A549 (cell line): ENCODE measurements at regions not wholly inside any gene's neighbourhood (a gene's known extent, or its start where the extent isn't known, plus 50 kb on each side); places are given as distances from the start of the nearest gene placed in this dataset.

Experiments
- ATAC-seq, 2 experiments: fragments of 200-7000 bp in 1 of 2; fragments of >200 bp in 1 of 2; cut with Nextera tagmentation in 1 of 2; cut with Tn5 transposase in 1 of 2; 3 replicates each; pipeline versions ENCODE4 v1.8.0 to v1.9.1; 2018 to 2020; ENCODE audit warnings: mild to moderate bottlenecking in 1 of 2, moderate library complexity in 1 of 2
- CTCF ChIA-PET: fragments of 300-600 bp; sonication (Branson Sonifier 250); formaldehyde crosslinking; extraction: SDS; loops from one replicate; lab custom pipeline; 2021; ENCODE audit warnings: antibody characterized with exemption, inconsistent platforms; lab: Yijun Ruan, JAX
- POLR2A ChIA-PET: fragments of 350-600 bp; formaldehyde crosslinking; extraction: SDS; loops from one replicate; lab custom pipeline; 2021; ENCODE audit warnings: antibody characterized with exemption, inconsistent platforms; lab: Yijun Ruan, JAX
- DNase-seq, 2 experiments: peaks; one replicate each; pipeline versions ENCODE4 v3.0.0 to v3.0.0-alpha.2; 2011 to 2016; ENCODE audit warnings: low read depth in 1 of 2, low spot score in 1 of 2
- FAIRE-seq: peaks from 2 replicates; lab custom pipeline; 2011; peaks lifted over from hg19 to GRCh38; lab: Jason Lieb, UNC
- H3K27ac ChIP-seq, 2 experiments: fragments of >200 bp; sonication (Bioruptor Twin); formaldehyde crosslinking; 3 replicates each; pipeline ENCODE4 v1.5.1; 2016 to 2017
- H3K4me1 ChIP-seq: fragments of >200 bp; sonication (Bioruptor Twin); formaldehyde crosslinking; 3 replicates; pipeline ENCODE4 v1.6.1; 2016
- H3K4me2 ChIP-seq: fragments of >200 bp; sonication (Bioruptor Twin); formaldehyde crosslinking; 3 replicates; pipeline ENCODE4 v1.6.1; 2016
- H3K4me3 ChIP-seq: fragments of >200 bp; sonication (Bioruptor Twin); formaldehyde crosslinking; 3 replicates; pipeline ENCODE4 v1.5.1; 2016
- H3K9me3 ChIP-seq: fragments of >200 bp; sonication (Bioruptor Twin); formaldehyde crosslinking; 3 replicates; pipeline ENCODE4 v1.6.1; 2016
- CHD2 ChIP-seq: fragments of 150-350 bp; IDR thresholded peaks from 2 replicates; pipeline ENCODE4 v1.6.1; 2014; ENCODE audit warnings: low read length; ENCODE audit not compliant: partially characterized antibody
- CHD4 ChIP-seq: fragments of 200-600 bp; sonication (generic); IDR thresholded peaks from 2 replicates; pipeline ENCODE4 v1.6.1; 2016; ENCODE audit warnings: antibody characterized with exemption, mild to moderate bottlenecking, borderline replicate concordance
- EHF ChIP-seq: fragments of 250-450 bp; sonication (Bioruptor Pico); IDR thresholded peaks from 2 replicates; pipeline ENCODE4 v1.5.0; 2020; ENCODE audit warnings: mild to moderate bottlenecking
- ELK1 ChIP-seq: fragments of 150-350 bp; IDR thresholded peaks from 2 replicates; pipeline ENCODE4 v1.6.1; 2014; ENCODE audit warnings: low read depth, mild to moderate bottlenecking, low read length
- EP300 ChIP-seq, 2 experiments: fragments of >200 bp; sonication (Bioruptor Twin); formaldehyde crosslinking; IDR thresholded peaks; 2 replicates in 1 of 2; 3 replicates in 1 of 2; pipeline ENCODE4 v1.6.1; 2016 to 2017
- FOSL2 ChIP-seq, 2 experiments: fragments of 450-650 bp in 1 of 2; fragments of >200 bp in 1 of 2; sonication (Bioruptor Twin) in 1 of 2; formaldehyde crosslinking; IDR thresholded peaks; 2 replicates each; pipeline versions ENCODE4 v1.5.0 to v1.6.1; 2016 to 2020; ENCODE audit warnings: mild to moderate bottlenecking in 1 of 2, moderate library complexity in 1 of 2
- HEYL ChIP-seq: fragments of 250-450 bp; sonication (Bioruptor Pico); IDR thresholded peaks from 2 replicates; pipeline ENCODE4 v1.8.0; 2021; ENCODE audit warnings: mild to moderate bottlenecking, moderate library complexity
- HOXA7 ChIP-seq: fragments of 250-450 bp; sonication (Bioruptor Pico); IDR thresholded peaks from 2 replicates; pipeline ENCODE4 v1.5.0; 2020; ENCODE audit warnings: mild to moderate bottlenecking, moderate library complexity
- JUN ChIP-seq, 2 experiments: fragments of >200 bp; sonication (Bioruptor Twin); formaldehyde crosslinking; IDR thresholded peaks; 2 replicates in 1 of 2; 3 replicates in 1 of 2; pipeline ENCODE4 v1.6.1; 2016 to 2017
- JUNB ChIP-seq: fragments of >200 bp; sonication (Bioruptor Twin); formaldehyde crosslinking; IDR thresholded peaks from 2 replicates; pipeline ENCODE4 v1.6.1; 2016
- KDM5A ChIP-seq: fragments of 200-600 bp; sonication (generic); IDR thresholded peaks from 2 replicates; pipeline ENCODE4 v1.6.1; 2016; ENCODE audit warnings: antibody characterized with exemption, mild to moderate bottlenecking
- NFE2L2 ChIP-seq: fragments of 150-350 bp; conservative IDR thresholded peaks from 2 replicates; pipeline ENCODE4 v1.6.1; 2014; ENCODE audit warnings: low read length
- PHF8 ChIP-seq: fragments of 200-600 bp; sonication (generic); IDR thresholded peaks from 2 replicates; pipeline ENCODE4 v1.6.1; 2016; ENCODE audit warnings: low read depth, mild to moderate bottlenecking, antibody characterized with exemption, moderate library complexity, borderline replicate concordance
- POLR2A ChIP-seq: IDR thresholded peaks from 2 replicates; pipeline ENCODE4 v1.6.1; 2012; ENCODE audit warnings: mild to moderate bottlenecking, low read length
- POLR2AphosphoS2 ChIP-seq: conservative IDR thresholded peaks from 2 replicates; pipeline ENCODE4 v1.6.1; 2012; ENCODE audit warnings: low read length, improper control_type of control experiment, inconsistent platforms
- RAD21 ChIP-seq, 2 experiments: fragments of >200 bp in 1 of 2; sonication (Bioruptor Twin) in 1 of 2; formaldehyde crosslinking in 1 of 2; IDR thresholded peaks in 1 of 2; conservative IDR thresholded peaks in 1 of 2; 2 replicates in 1 of 2; 3 replicates in 1 of 2; pipeline ENCODE4 v1.6.1; 2012 to 2018; ENCODE audit warnings: inconsistent platforms in 1 of 2
- RFX5 ChIP-seq: fragments of 450-650 bp; IDR thresholded peaks from 2 replicates; pipeline ENCODE4 v1.7.1; 2014; ENCODE audit warnings: antibody characterized with exemption, mild to moderate bottlenecking, moderate library complexity
- SREBF2 ChIP-seq: fragments of 450-650 bp; IDR thresholded peaks from 2 replicates; pipeline ENCODE4 v1.6.1; 2014; ENCODE audit warnings: mild to moderate bottlenecking, moderate library complexity
- ZC3H11A ChIP-seq: fragments of 450-650 bp; IDR thresholded peaks from 2 replicates; pipeline ENCODE4 v1.6.1; 2014; ENCODE audit warnings: antibody characterized with exemption, mild to moderate bottlenecking
- ZFP36 ChIP-seq: fragments of 450-650 bp; IDR thresholded peaks from 2 replicates; pipeline ENCODE4 v1.6.1; 2014; ENCODE audit warnings: borderline replicate concordance; ENCODE audit not compliant: partially characterized antibody
- WGBS: methylation state at CpG from one replicate; pipeline ENCODE4 v1.1.6; 2017; ENCODE audit errors: missing lambda C conversion rate; 5-methylcytosine and 5-hydroxymethylcytosine counted together
- TF ChIP-seq, protein P1 (sequence below): fragments of >200 bp; sonication (Bioruptor Twin); formaldehyde crosslinking; IDR thresholded peaks from 2 replicates; pipeline ENCODE4 v1.6.1; 2016
- TF ChIP-seq, protein P2 (sequence below): fragments of 450-650 bp; IDR thresholded peaks from 2 replicates; pipeline ENCODE4 v1.6.1; 2014; ENCODE audit warnings: antibody characterized with exemption

DNA sequence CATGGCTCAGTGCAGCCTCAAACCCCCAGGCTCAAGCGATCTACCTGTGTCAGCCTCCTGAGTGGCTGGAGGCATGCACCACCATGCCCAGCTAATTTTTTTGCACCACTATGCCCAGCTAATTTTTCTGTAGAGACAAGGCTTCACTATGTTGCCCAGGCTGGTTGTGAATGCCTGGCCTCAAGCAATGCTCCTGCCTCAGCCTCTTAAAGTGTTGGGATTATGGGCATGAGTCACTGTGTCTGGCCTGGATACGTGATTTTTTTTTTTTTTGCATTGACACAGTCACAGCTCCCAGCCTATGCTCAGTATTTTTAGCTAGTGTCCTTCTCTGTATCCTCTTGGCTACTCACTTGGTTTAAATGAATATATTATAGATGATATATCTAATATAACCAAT is 377.0 kb upstream of the TNRC6C start:
- TF ChIP-seq FOSL2 (IDR thresholded peaks at IDR 0.05): no peak
- TF ChIP-seq FOSL2 (CRISPR knock-in tag; IDR thresholded peaks at IDR 0.05): peak; percentile 40
- TF ChIP-seq SREBF2: no peak
- Histone ChIP-seq H3K4me2 (no peak overlapping the region), H3K4me3 (no peak overlapping the region), H3K27ac (no peak overlapping the region), H3K9me3 (no peaks in the 10 kb centered on the region), H3K4me1 (peaks cover 7% of the 10 kb centered on the region; the same call in 2 of the 3 replicates)
- ChIA-PET CTCF (interaction anchor here (0.8 to 2.2 kb wide), 3 partner anchors 9 to 432 kb away, joined by 4 to 10 read pairs (median 6); no protein-coding TSS in a partner anchor), POLR2A (no interaction called here)
- WGBS: 44% methylated on average over 2 of the region's 2 CpGs
- ATAC-seq (peak; percentile 84 to 94), FAIRE-seq (no peak), DNase-seq (peak in 1 of 2 experiments; percentile 45)

DNA sequence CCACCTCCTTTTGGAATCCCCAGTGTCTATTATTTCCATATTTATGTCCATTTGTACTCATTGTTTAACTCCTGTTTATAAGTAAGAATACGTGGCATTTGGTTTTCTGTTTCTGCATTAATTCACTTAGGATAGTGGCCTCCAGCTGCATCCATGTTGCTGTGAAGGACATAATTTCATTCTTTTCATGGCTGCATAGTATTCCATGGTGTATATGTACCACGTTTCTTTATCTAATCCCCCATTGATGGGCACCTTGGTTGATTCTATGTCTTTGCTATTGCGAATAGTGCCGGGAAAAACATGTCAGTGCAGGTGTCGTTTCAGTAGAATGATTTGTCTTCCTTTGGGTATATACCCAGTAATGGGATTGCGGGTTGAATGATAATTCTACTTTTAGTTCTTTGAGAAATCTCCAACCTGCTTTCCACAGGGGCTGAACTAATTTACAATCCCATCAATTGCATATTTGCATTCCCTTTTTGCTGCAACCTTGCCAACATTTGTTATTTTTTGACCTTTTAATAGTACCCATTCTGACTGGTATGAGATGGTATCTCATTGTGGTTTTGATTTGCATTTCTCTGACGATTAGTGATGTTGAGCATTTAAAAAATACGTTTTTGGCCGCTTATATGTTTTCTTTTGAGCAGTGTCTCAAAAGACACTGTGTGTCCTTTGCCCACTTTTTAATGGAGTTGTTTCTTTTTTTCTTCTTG is 373.2 kb upstream of the TNRC6C start:
- no peak for FAIRE-seq
- no peak overlapping the region for H3K27ac ChIP-seq
- no peak for ATAC-seq

DNA sequence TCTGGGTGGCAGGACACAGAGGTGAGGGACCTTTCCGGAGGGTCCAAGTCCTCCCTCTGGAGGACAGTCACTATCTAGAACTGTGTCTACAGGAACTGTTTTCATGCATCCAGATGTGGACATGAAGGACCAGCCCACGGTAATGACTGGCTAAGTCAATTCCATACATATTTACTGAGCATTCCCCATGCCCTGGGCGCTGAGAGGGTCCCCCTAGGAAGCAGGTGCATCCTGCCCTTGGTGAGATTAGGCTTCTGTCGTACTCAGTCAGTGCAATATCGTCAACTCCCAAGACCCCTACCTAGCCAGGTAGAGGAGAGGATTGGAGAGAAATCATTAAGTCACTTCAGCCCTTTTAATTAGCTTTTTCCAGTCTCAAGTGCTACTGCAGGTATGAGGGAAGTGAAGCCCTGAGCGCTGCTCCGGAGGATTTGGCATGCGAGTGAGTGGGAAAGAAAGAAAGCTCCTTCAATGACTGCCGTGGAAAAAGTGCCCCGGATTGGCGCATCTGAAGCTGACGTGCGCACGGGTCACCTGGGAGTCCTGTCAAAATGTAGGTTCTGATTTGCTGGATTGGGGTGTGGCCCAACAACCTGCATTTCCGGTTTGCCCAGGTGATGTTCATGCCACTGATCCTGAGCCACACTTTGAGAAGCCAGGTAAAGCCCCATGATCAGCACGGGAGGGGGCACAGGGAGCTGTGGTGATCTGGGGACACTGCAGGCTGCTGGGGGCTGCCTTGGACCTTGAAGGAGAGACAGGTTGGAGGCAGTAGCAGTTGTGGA is 367.4 kb upstream of the TNRC6C start:
- POLR2A ChIA-PET: no interaction called here
- FAIRE-seq (no peak), DNase-seq (no peak), ATAC-seq (no peak; a peak in 1 of 6 replicates)
- Histone ChIP-seq H3K4me3 (no peak overlapping the region), H3K4me1 (no peaks in the 10 kb centered on the region), H3K4me2 (no peak overlapping the region), H3K27ac (no peak overlapping the region), H3K9me3 (peaks cover 14% of the 10 kb centered on the region)
- CTCF ChIA-PET: interaction anchor here (0.5 to 1.6 kb wide), 2 partner anchors 49 to 792 kb away, joined by 3 to 4 read pairs; no protein-coding TSS in a partner anchor
- TF ChIP-seq ZFP36: no peak
- TF ChIP-seq CHD4: no peak
- no peak for TF ChIP-seq HEYL (CRISPR knock-in tag)
- no peak for TF ChIP-seq PHF8
- TF ChIP-seq JUNB: no peak
- TF ChIP-seq ELK1: no peak
- no peak for TF ChIP-seq ZC3H11A
- TF ChIP-seq, protein P1, sequence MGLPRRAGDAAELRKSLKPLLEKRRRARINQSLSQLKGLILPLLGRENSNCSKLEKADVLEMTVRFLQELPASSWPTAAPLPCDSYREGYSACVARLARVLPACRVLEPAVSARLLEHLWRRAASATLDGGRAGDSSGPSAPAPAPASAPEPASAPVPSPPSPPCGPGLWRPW: no peak
- WGBS: 32% methylated on average over 16 of the region's 16 CpGs

More for the DNA sequence above, 373.2 kb upstream of the TNRC6C start:
- TF ChIP-seq KDM5A (no peak), HOXA7 (no peak), EHF (no peak), JUN (IDR thresholded peaks at IDR 0.05) (no peak), CHD2 (no peak), NFE2L2 (no peak), EP300 (IDR thresholded peaks at IDR 0.05) (no peak), RFX5 (no peak), POLR2A (no peak), POLR2AphosphoS2 (no peak), ZFP36 (no peak), RAD21 (conservative IDR thresholded peaks at IDR 0.05 in 1 of 2, IDR thresholded peaks at IDR 0.05 in 1 of 2) (no peak)
- TF ChIP-seq, protein P2, sequence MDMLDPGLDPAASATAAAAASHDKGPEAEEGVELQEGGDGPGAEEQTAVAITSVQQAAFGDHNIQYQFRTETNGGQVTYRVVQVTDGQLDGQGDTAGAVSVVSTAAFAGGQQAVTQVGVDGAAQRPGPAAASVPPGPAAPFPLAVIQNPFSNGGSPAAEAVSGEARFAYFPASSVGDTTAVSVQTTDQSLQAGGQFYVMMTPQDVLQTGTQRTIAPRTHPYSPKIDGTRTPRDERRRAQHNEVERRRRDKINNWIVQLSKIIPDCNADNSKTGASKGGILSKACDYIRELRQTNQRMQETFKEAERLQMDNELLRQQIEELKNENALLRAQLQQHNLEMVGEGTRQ: no peak
- TF ChIP-seq, protein P1: no peak
- ChIA-PET POLR2A (no interaction called here), CTCF (interaction anchor here (0.8 kb wide), 1 partner anchor 9 kb away, joined by 3 read pairs; no protein-coding TSS in a partner anchor)
- DNase-seq: no peak
- H3K9me3 ChIP-seq: peaks cover 14% of the 10 kb centered on the region
- H3K4me1 ChIP-seq: peaks cover 7% of the 10 kb centered on the region; the same call in 2 of the 3 replicates
- H3K4me3 ChIP-seq: no peak overlapping the region
- H3K4me2 ChIP-seq: no peak overlapping the region
- 30% methylated on average over 9 of the region's 9 CpGs for WGBS
